ENCODE measurements at regions not wholly inside any gene's neighbourhood (a gene's known extent, or its start where the extent isn't known, plus 50 kb on each side); places are given as distances from the start of the nearest gene placed in this dataset.

GRCh38 chr20:62555642-62556420 lies 80.0 kb upstream of the GATA5 start:
- DNase-seq = no peak
- no peaks in the 10 kb centered on the region for H3K4me1 ChIP-seq (ENCODE audit: control insufficient read depth in 1 of 2, insufficient read depth in 2 of 2, low read length in 2 of 2)
- H3K27me3 ChIP-seq (ENCODE audit: control insufficient read depth in 1 of 2, insufficient read depth in 2 of 2, low read length in 1 of 2) = no peaks in the 10 kb centered on the region
- H3K9me3 ChIP-seq (ENCODE audit: control insufficient read depth, low read length) = no peaks in the 10 kb centered on the region
- H3K4me3 ChIP-seq (ENCODE audit: low read length in 2 of 2) = no peak overlapping the region
- WGBS, 2 donors = 91 to 93% methylated on average over 29 of the region's 29 CpGs
- H3K36me3 ChIP-seq (ENCODE audit: control insufficient read depth in 1 of 2, insufficient read depth in 2 of 2, low read length in 1 of 2) = no peaks in the 10 kb centered on the region
- no peak for ATAC-seq (ENCODE audit: low FRiP score)
- H3K27ac ChIP-seq (ENCODE audit: low read depth in 1 of 2, low read length in 2 of 2) = no peak overlapping the region
- intact Hi-C loops (cut with DNase I) = no loop called here

- ATAC-seq (ENCODE audit: low FRiP score) (no peak), DNase-seq (no peak)
- Histone ChIP-seq H3K36me3 (ENCODE audit: control insufficient read depth in 1 of 2, insufficient read depth in 2 of 2, low read length in 1 of 2) (no peaks in the 10 kb centered on the region), H3K27me3 (ENCODE audit: control insufficient read depth in 1 of 2, insufficient read depth in 2 of 2, low read length in 1 of 2) (no peaks in the 10 kb centered on the region), H3K4me3 (ENCODE audit: low read length in 2 of 2) (no peak overlapping the region), H3K9me3 (ENCODE audit: control insufficient read depth, low read length) (no peaks in the 10 kb centered on the region), H3K4me1 (ENCODE audit: control insufficient read depth in 1 of 2, insufficient read depth in 2 of 2, low read length in 2 of 2) (no peaks in the 10 kb centered on the region), H3K27ac (ENCODE audit: low read depth in 1 of 2, low read length in 2 of 2) (no peak overlapping the region)
- intact Hi-C loops (cut with DNase I) = no loop called here
- 86 to 87% methylated on average over 14 of the region's 14 CpGs for WGBS, 2 donors
Measured at GRCh38 chr20:62557462-62557861, 81.7 kb upstream of the GATA5 start.

- ATAC-seq (ENCODE audit: low FRiP score) (no peak), DNase-seq (no peak)
- Histone ChIP-seq H3K4me1 (ENCODE audit: control insufficient read depth in 1 of 2, insufficient read depth in 2 of 2, low read length in 2 of 2) (no peaks in the 10 kb centered on the region), H3K4me3 (ENCODE audit: low read length in 2 of 2) (no peak overlapping the region), H3K27ac (ENCODE audit: low read depth in 1 of 2, low read length in 2 of 2) (no peak overlapping the region), H3K36me3 (ENCODE audit: control insufficient read depth in 1 of 2, insufficient read depth in 2 of 2, low read length in 1 of 2) (no peaks in the 10 kb centered on the region), H3K27me3 (ENCODE audit: control insufficient read depth in 1 of 2, insufficient read depth in 2 of 2, low read length in 1 of 2) (no peaks in the 10 kb centered on the region), H3K9me3 (ENCODE audit: control insufficient read depth, low read length) (no peaks in the 10 kb centered on the region)
- 89 to 93% methylated on average over 13 to 14 of the region's 14 CpGs for WGBS, 2 donors
- intact Hi-C loops (cut with DNase I) = no loop called here
Measured at GRCh38 chr20:62557999-62558408, 82.2 kb upstream of the GATA5 start.

- intact Hi-C loops (cut with DNase I) = no loop called here
- Histone ChIP-seq H3K27me3 (ENCODE audit: control insufficient read depth in 1 of 2, insufficient read depth in 2 of 2, low read length in 1 of 2) (no peaks in the 10 kb centered on the region), H3K4me3 (ENCODE audit: low read length in 2 of 2) (no peak overlapping the region), H3K4me1 (ENCODE audit: control insufficient read depth in 1 of 2, insufficient read depth in 2 of 2, low read length in 2 of 2) (no peaks in the 10 kb centered on the region), H3K27ac (ENCODE audit: low read depth in 1 of 2, low read length in 2 of 2) (no peak overlapping the region), H3K9me3 (ENCODE audit: control insufficient read depth, low read length) (no peaks in the 10 kb centered on the region), H3K36me3 (ENCODE audit: control insufficient read depth in 1 of 2, insufficient read depth in 2 of 2, low read length in 1 of 2) (no peaks in the 10 kb centered on the region)
- DNase-seq (no peak), ATAC-seq (ENCODE audit: low FRiP score) (no peak)
- WGBS, 2 donors = 84 to 85% methylated on average over 17 of the region's 17 CpGs
Measured at GRCh38 chr20:62558779-62559178, 83.0 kb upstream of the GATA5 start.

GRCh38 chr20:62560162-62560561 lies 82.1 kb upstream of the SLCO4A1 start:
- no peak for DNase-seq
- Histone ChIP-seq H3K36me3 (ENCODE audit: control insufficient read depth in 1 of 2, insufficient read depth in 2 of 2, low read length in 1 of 2) (no peaks in the 10 kb centered on the region), H3K27ac (ENCODE audit: low read depth in 1 of 2, low read length in 2 of 2) (no peak overlapping the region), H3K4me1 (ENCODE audit: control insufficient read depth in 1 of 2, insufficient read depth in 2 of 2, low read length in 2 of 2) (no peaks in the 10 kb centered on the region), H3K4me3 (ENCODE audit: low read length in 2 of 2) (no peak overlapping the region), H3K9me3 (ENCODE audit: control insufficient read depth, low read length) (no peaks in the 10 kb centered on the region), H3K27me3 (ENCODE audit: control insufficient read depth in 1 of 2, insufficient read depth in 2 of 2, low read length in 1 of 2) (no peaks in the 10 kb centered on the region)
- intact Hi-C loops (cut with DNase I) = no loop called here
- ATAC-seq (ENCODE audit: low FRiP score) = no peak
- WGBS, 2 donors = 70 to 77% methylated on average over 6 of the region's 6 CpGs

- intact Hi-C loops (cut with DNase I) = no loop called here
- H3K27me3 ChIP-seq (ENCODE audit: control insufficient read depth in 1 of 2, insufficient read depth in 2 of 2, low read length in 1 of 2) = no peaks in the 10 kb centered on the region
- 76 to 82% methylated on average over 14 to 15 of the region's 15 CpGs for WGBS, 2 donors
- no peaks in the 10 kb centered on the region for H3K36me3 ChIP-seq (ENCODE audit: control insufficient read depth in 1 of 2, insufficient read depth in 2 of 2, low read length in 1 of 2)
- no peak overlapping the region for H3K4me3 ChIP-seq (ENCODE audit: low read length in 2 of 2)
- H3K9me3 ChIP-seq (ENCODE audit: control insufficient read depth, low read length) = no peaks in the 10 kb centered on the region
- ATAC-seq (ENCODE audit: low FRiP score) (no peak), DNase-seq (no peak)
- H3K27ac ChIP-seq (ENCODE audit: low read depth in 1 of 2, low read length in 2 of 2) = no peak overlapping the region
- H3K4me1 ChIP-seq (ENCODE audit: control insufficient read depth in 1 of 2, insufficient read depth in 2 of 2, low read length in 2 of 2) = no peaks in the 10 kb centered on the region
Measured at GRCh38 chr20:62561182-62561581, 81.1 kb upstream of the SLCO4A1 start.

GRCh38 chr20:62561948-62562347 lies 80.4 kb upstream of the SLCO4A1 start:
- no peak overlapping the region for H3K4me3 ChIP-seq (ENCODE audit: low read length in 2 of 2)

GRCh38 chr20:62562831-62563230 lies 79.5 kb upstream of the SLCO4A1 start:
- Histone ChIP-seq H3K9me3 (ENCODE audit: control insufficient read depth, low read length) (no peaks in the 10 kb centered on the region), H3K27me3 (ENCODE audit: control insufficient read depth in 1 of 2, insufficient read depth in 2 of 2, low read length in 1 of 2) (no peaks in the 10 kb centered on the region), H3K36me3 (ENCODE audit: control insufficient read depth in 1 of 2, insufficient read depth in 2 of 2, low read length in 1 of 2) (no peaks in the 10 kb centered on the region), H3K27ac (ENCODE audit: low read depth in 1 of 2, low read length in 2 of 2) (no peak overlapping the region), H3K4me1 (ENCODE audit: control insufficient read depth in 1 of 2, insufficient read depth in 2 of 2, low read length in 2 of 2) (no peaks in the 10 kb centered on the region), H3K4me3 (ENCODE audit: low read length in 2 of 2) (no peak overlapping the region)
- intact Hi-C loops (cut with DNase I) = no loop called here
- no peak for DNase-seq
- WGBS, 2 donors = 90 to 91% methylated on average over 18 of the region's 18 CpGs
- no peak for ATAC-seq (ENCODE audit: low FRiP score)

More at GRCh38 chr20:62561948-62562347, 80.4 kb upstream of the SLCO4A1 start:
- H3K4me1 ChIP-seq (ENCODE audit: control insufficient read depth in 1 of 2, insufficient read depth in 2 of 2, low read length in 2 of 2) = no peaks in the 10 kb centered on the region
- no peak overlapping the region for H3K27ac ChIP-seq (ENCODE audit: low read depth in 1 of 2, low read length in 2 of 2)
- no peaks in the 10 kb centered on the region for H3K36me3 ChIP-seq (ENCODE audit: control insufficient read depth in 1 of 2, insufficient read depth in 2 of 2, low read length in 1 of 2)
- ATAC-seq (ENCODE audit: low FRiP score) (no peak), DNase-seq (no peak)
- 74% methylated on average over 16 of the region's 16 CpGs for WGBS, 2 donors
- no peaks in the 10 kb centered on the region for H3K9me3 ChIP-seq (ENCODE audit: control insufficient read depth, low read length)
- intact Hi-C loops (cut with DNase I) = no loop called here
- no peaks in the 10 kb centered on the region for H3K27me3 ChIP-seq (ENCODE audit: control insufficient read depth in 1 of 2, insufficient read depth in 2 of 2, low read length in 1 of 2)

GRCh38 chr20:62563561-62563960 lies 78.7 kb upstream of the SLCO4A1 start:
- no peaks in the 10 kb centered on the region for H3K4me1 ChIP-seq (ENCODE audit: control insufficient read depth in 1 of 2, insufficient read depth in 2 of 2, low read length in 2 of 2)
- no peaks in the 10 kb centered on the region for H3K9me3 ChIP-seq (ENCODE audit: control insufficient read depth, low read length)
- intact Hi-C loops (cut with DNase I) = no loop called here
- H3K36me3 ChIP-seq (ENCODE audit: control insufficient read depth in 1 of 2, insufficient read depth in 2 of 2, low read length in 1 of 2) = no peaks in the 10 kb centered on the region
- DNase-seq = no peak
- no peak overlapping the region for H3K27ac ChIP-seq (ENCODE audit: low read depth in 1 of 2, low read length in 2 of 2)
- H3K4me3 ChIP-seq (ENCODE audit: low read length in 2 of 2) = no peak overlapping the region
- no peak for ATAC-seq (ENCODE audit: low FRiP score)
- 82 to 93% methylated on average over 14 to 15 of the region's 15 CpGs for WGBS, 2 donors
- H3K27me3 ChIP-seq (ENCODE audit: control insufficient read depth in 1 of 2, insufficient read depth in 2 of 2, low read length in 1 of 2) = no peaks in the 10 kb centered on the region
